ENCODE measurements at regions not wholly inside any gene's neighbourhood (a gene's known extent, or its start where the extent isn't known, plus 50 kb on each side); places are given as distances from the start of the nearest gene placed in this dataset.
A peak's percentile ranks its signal among the peaks of the same experiment; 100 is the strongest.

DNA sequence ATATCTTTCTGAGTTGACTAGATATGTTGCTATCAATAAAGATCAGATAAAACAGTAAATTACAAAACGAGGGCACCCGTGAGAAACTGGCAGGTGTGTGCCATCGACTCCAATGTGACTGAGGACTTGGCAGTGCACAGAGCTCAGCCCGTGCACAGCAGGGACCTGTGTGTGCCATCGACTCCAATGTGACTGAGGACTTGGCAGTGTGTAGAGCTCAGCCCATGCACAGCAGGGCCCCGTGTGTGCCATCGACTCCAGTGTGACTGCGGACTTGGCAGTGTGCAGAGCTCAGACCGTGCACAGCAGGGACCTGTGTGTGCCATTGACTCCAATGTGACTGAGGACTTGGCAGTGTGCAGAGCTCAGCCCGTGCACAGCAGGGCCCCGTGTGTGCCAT lies 347.2 kb upstream of the B3GAT1 start:
- Histone ChIP-seq H3K4me1 (ENCODE audit: insufficient read depth, low read length) (no peaks in the 10 kb centered on the region), H3K27me3 (ENCODE audit: insufficient read depth, low read length) (no peaks in the 10 kb centered on the region), H3K4me2 (ENCODE audit: insufficient read depth, low read length) (no peak overlapping the region), H4K20me1 (ENCODE audit: insufficient read depth, low read length) (no peaks in the 10 kb centered on the region), H3K4me3 (ENCODE audit: insufficient read depth, low read length) (no peak overlapping the region), H2AFZ (ENCODE audit: low read length) (no peak overlapping the region), H3K27ac (ENCODE audit: low read depth, low read length) (no peak overlapping the region), H3K9me3 (ENCODE audit: low read depth, low read length) (no peaks in the 10 kb centered on the region), H3K79me2 (ENCODE audit: insufficient read depth, low read length) (no peaks in the 10 kb centered on the region), H3K36me3 (ENCODE audit: insufficient read depth, low read length) (no peaks in the 10 kb centered on the region)
- TF ChIP-seq, protein P1, sequence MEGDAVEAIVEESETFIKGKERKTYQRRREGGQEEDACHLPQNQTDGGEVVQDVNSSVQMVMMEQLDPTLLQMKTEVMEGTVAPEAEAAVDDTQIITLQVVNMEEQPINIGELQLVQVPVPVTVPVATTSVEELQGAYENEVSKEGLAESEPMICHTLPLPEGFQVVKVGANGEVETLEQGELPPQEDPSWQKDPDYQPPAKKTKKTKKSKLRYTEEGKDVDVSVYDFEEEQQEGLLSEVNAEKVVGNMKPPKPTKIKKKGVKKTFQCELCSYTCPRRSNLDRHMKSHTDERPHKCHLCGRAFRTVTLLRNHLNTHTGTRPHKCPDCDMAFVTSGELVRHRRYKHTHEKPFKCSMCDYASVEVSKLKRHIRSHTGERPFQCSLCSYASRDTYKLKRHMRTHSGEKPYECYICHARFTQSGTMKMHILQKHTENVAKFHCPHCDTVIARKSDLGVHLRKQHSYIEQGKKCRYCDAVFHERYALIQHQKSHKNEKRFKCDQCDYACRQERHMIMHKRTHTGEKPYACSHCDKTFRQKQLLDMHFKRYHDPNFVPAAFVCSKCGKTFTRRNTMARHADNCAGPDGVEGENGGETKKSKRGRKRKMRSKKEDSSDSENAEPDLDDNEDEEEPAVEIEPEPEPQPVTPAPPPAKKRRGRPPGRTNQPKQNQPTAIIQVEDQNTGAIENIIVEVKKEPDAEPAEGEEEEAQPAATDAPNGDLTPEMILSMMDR (IDR thresholded peaks at IDR 0.05; ENCODE audit: extremely low read depth, low read depth, low read length) = no peak
- DNase-seq (ENCODE audit: insufficient read length, low spot score, missing footprints) = peak; percentile 66

DNA sequence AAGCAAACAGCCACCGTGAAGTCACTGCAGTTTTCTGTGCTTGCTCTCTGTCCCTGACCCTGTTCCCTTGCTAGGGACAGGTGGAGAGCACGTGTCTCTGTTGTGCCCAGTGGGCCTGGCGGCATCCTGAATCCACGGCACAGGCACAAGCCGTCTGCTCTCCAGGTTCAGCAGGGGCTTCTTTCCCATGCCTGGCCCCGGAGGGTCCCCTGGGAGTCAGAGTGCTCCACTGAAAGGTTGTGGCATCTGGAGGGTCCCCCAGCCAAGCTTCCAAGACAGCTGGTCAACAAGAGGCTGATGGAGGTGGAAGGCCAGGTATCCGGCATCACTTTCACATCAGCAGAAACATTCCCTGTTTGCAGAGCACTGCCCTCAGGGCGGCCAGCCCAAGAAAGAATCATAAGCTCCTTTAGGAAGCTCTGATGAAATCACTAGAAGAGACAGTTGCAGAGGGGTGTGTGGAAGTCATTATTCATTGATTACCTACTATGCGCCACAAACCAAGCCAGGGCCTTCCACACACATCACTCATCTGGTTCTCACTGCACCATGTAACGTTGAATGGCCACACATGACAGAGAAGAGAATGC lies 346.4 kb upstream of the B3GAT1 start:
- H2AFZ ChIP-seq (ENCODE audit: low read length) = no peak overlapping the region
- no peaks in the 10 kb centered on the region for H4K20me1 ChIP-seq (ENCODE audit: insufficient read depth, low read length)
- no peak overlapping the region for H3K4me3 ChIP-seq (ENCODE audit: insufficient read depth, low read length)
- no peak for DNase-seq (ENCODE audit: insufficient read length, low spot score, missing footprints)
- no peaks in the 10 kb centered on the region for H3K27me3 ChIP-seq (ENCODE audit: insufficient read depth, low read length)
- H3K4me2 ChIP-seq (ENCODE audit: insufficient read depth, low read length) = no peak overlapping the region
- no peaks in the 10 kb centered on the region for H3K79me2 ChIP-seq (ENCODE audit: insufficient read depth, low read length)
- no peak overlapping the region for H3K27ac ChIP-seq (ENCODE audit: low read depth, low read length)
- no peaks in the 10 kb centered on the region for H3K36me3 ChIP-seq (ENCODE audit: insufficient read depth, low read length)
- H3K4me1 ChIP-seq (ENCODE audit: insufficient read depth, low read length) = no peaks in the 10 kb centered on the region
- no peaks in the 10 kb centered on the region for H3K9me3 ChIP-seq (ENCODE audit: low read depth, low read length)
- TF ChIP-seq, protein P1 (IDR thresholded peaks at IDR 0.05; ENCODE audit: extremely low read depth, low read depth, low read length) = no peak

DNA sequence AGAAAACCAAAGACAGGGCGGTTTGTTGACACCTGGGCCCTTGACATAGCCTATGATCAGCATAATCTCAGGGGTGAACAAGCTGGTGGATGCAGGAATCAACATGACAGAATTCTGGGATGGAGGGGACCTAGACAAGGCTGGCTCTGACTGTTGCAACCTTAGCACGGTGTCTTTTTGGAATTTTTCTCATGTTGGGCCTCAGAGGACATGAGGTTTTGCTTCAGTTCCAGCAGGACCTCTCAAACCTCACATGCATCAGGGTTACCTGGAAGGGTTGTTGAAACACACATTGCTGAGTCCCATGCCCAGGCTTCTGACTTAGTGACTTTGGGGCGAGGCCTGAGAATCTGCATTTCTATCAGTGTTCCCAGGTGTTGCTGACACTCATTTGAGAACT lies 345.6 kb upstream of the B3GAT1 start:
- no peaks in the 10 kb centered on the region for H4K20me1 ChIP-seq (ENCODE audit: insufficient read depth, low read length)
- H3K79me2 ChIP-seq (ENCODE audit: insufficient read depth, low read length) = no peaks in the 10 kb centered on the region
- H3K4me2 ChIP-seq (ENCODE audit: insufficient read depth, low read length) = no peak overlapping the region
- TF ChIP-seq, protein P1 (IDR thresholded peaks at IDR 0.05; ENCODE audit: extremely low read depth, low read depth, low read length) = no peak
- H2AFZ ChIP-seq (ENCODE audit: low read length) = no peak overlapping the region
- no peaks in the 10 kb centered on the region for H3K4me1 ChIP-seq (ENCODE audit: insufficient read depth, low read length)
- H3K27me3 ChIP-seq (ENCODE audit: insufficient read depth, low read length) = no peaks in the 10 kb centered on the region
- no peak overlapping the region for H3K4me3 ChIP-seq (ENCODE audit: insufficient read depth, low read length)
- DNase-seq (ENCODE audit: insufficient read length, low spot score, missing footprints) = no peak
- no peaks in the 10 kb centered on the region for H3K9me3 ChIP-seq (ENCODE audit: low read depth, low read length)
- H3K27ac ChIP-seq (ENCODE audit: low read depth, low read length) = no peak overlapping the region
- H3K36me3 ChIP-seq (ENCODE audit: insufficient read depth, low read length) = no peaks in the 10 kb centered on the region

DNA sequence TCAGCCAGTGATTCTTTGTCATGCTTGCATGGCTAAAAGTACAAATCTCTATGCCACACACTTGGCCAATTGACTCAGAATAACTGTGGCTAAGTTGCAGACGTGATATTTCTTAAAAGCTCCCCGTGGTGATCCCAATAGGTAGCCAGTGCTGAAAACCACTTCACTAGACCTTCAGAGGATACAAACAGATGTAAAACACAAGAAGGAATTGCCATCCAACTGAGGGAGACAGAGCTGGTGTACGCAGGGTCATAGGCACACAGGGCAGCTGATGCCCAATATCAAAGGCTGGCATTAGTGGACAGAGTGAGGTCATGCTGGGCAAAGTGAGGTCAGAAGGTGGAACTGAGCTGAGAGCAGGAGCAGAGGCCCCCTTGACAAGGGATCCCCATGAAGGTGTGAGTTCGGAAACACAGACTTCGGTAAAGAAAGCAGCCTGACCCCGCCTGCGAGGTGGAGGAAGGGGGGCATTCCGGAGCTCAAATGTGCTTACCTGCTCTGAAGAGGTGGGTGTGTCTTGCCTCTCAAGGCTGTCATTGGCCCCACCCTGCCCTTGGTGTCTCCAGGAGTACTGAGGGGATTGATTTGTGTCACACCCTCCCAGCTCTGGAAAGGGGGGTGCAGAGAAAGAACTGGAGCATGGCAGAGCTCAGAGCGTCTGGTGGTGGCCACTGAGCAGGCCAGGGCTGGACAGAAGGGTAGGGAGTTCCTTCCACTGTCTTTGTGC lies 344.9 kb upstream of the B3GAT1 start:
- H2AFZ ChIP-seq (ENCODE audit: low read length) = no peak overlapping the region
- no peaks in the 10 kb centered on the region for H3K4me1 ChIP-seq (ENCODE audit: insufficient read depth, low read length)
- no peaks in the 10 kb centered on the region for H4K20me1 ChIP-seq (ENCODE audit: insufficient read depth, low read length)
- H3K4me3 ChIP-seq (ENCODE audit: insufficient read depth, low read length) = no peak overlapping the region
- TF ChIP-seq, protein P1 (IDR thresholded peaks at IDR 0.05; ENCODE audit: extremely low read depth, low read depth, low read length) = no peak
- H3K79me2 ChIP-seq (ENCODE audit: insufficient read depth, low read length) = no peaks in the 10 kb centered on the region
- H3K27me3 ChIP-seq (ENCODE audit: insufficient read depth, low read length) = no peaks in the 10 kb centered on the region
- H3K9me3 ChIP-seq (ENCODE audit: low read depth, low read length) = no peaks in the 10 kb centered on the region
- H3K27ac ChIP-seq (ENCODE audit: low read depth, low read length) = no peak overlapping the region
- H3K4me2 ChIP-seq (ENCODE audit: insufficient read depth, low read length) = no peak overlapping the region
- H3K36me3 ChIP-seq (ENCODE audit: insufficient read depth, low read length) = no peaks in the 10 kb centered on the region
- DNase-seq (ENCODE audit: insufficient read length, low spot score, missing footprints) = peak; percentile 65

All from osteoblast (primary cell).